Nephron progenitor cell (in vitro differentiated cells): ENCODE measurements at regions not wholly inside any gene's neighbourhood (a gene's known extent, or its start where the extent isn't known, plus 50 kb on each side); places are given as distances from the start of the nearest gene placed in this dataset.

Source experiments
- DNase-seq: peaks from one replicate; pipeline ENCODE4 v3.0.0; 2021
- H3K27ac Mint-ChIP-seq: 2 replicates; pipeline ENCODE4 v1.8.0; 2021; ENCODE audit warnings: mild to moderate bottlenecking, moderate library complexity, mixed read lengths
- H3K27me3 Mint-ChIP-seq: 2 replicates; pipeline ENCODE4 v1.8.0; 2021; ENCODE audit warnings: mild to moderate bottlenecking, low read depth, mixed read lengths; ENCODE audit not compliant: poor library complexity
- H3K36me3 Mint-ChIP-seq: 2 replicates; pipeline ENCODE4 v1.8.0; 2021; ENCODE audit warnings: low read depth, mixed read lengths
- H3K4me1 Mint-ChIP-seq: 2 replicates; pipeline ENCODE4 v1.8.0; 2021; ENCODE audit warnings: mixed read lengths
- H3K4me3 Mint-ChIP-seq: 2 replicates; pipeline ENCODE4 v1.8.0; 2021; ENCODE audit warnings: mild to moderate bottlenecking, moderate library complexity, mixed read lengths
- H3K9me3 Mint-ChIP-seq: 2 replicates; pipeline ENCODE4 v1.8.0; 2021; ENCODE audit warnings: mild to moderate bottlenecking, moderate library complexity, mixed read lengths
- TF ChIP-seq, protein P1 (sequence below): fragments of 200-600 bp; sonication (generic); IDR thresholded peaks from 2 replicates; pipeline ENCODE4 v1.5.0; 2021; ENCODE audit warnings: antibody characterized with exemption

DNA sequence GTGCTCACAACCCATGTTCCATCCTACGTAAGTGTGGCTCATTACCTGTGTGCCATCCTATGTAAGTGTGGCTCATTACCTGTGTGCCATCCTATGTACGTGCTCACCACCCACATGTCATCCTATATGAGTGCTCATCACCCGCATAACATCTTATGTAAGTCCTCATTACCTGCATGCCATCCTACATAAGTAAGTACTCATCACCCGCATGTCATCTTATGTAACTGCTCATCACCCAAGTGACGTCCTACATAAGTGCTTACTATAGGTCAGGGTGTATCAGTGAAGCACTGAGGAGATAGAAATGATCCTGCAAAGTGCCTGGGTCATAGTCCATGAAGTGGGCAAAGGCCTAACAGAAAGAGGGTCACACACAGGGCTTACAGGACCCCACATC, 93.1 kb downstream of the AXIN2 start:
- H3K27me3 Mint-ChIP-seq = peaks cover 8% of the 10 kb centered on the region
- H3K36me3 Mint-ChIP-seq = no peaks in the 10 kb centered on the region
- peaks cover 70% of the 10 kb centered on the region for H3K4me1 Mint-ChIP-seq
- TF ChIP-seq, protein P1, sequence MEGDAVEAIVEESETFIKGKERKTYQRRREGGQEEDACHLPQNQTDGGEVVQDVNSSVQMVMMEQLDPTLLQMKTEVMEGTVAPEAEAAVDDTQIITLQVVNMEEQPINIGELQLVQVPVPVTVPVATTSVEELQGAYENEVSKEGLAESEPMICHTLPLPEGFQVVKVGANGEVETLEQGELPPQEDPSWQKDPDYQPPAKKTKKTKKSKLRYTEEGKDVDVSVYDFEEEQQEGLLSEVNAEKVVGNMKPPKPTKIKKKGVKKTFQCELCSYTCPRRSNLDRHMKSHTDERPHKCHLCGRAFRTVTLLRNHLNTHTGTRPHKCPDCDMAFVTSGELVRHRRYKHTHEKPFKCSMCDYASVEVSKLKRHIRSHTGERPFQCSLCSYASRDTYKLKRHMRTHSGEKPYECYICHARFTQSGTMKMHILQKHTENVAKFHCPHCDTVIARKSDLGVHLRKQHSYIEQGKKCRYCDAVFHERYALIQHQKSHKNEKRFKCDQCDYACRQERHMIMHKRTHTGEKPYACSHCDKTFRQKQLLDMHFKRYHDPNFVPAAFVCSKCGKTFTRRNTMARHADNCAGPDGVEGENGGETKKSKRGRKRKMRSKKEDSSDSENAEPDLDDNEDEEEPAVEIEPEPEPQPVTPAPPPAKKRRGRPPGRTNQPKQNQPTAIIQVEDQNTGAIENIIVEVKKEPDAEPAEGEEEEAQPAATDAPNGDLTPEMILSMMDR = no peak
- no peaks in the 10 kb centered on the region for H3K9me3 Mint-ChIP-seq
- no peak overlapping the region for H3K4me3 Mint-ChIP-seq
- no peak overlapping the region for H3K27ac Mint-ChIP-seq
- DNase-seq = no peak

DNA sequence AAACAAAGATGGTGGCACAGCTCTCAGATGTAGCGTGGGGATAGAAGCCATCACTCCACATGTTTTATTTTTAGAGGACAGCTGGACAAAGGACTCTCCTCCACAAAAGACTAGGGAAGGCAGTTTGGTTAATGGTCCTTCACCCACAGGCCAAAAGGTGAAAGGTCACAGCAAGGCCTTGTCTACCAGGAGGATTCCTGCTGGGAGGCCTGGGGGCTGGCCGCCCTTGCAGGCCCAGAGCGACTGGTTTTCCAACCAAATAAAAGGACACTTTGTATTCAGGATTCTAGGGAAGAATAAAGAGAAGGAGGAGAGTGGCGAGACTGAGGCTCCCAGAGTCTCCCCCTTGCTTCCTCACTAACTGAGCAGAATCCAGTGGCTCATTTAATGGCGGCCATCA, 94.3 kb downstream of the AXIN2 start:
- peak; percentile 52 for DNase-seq
- Mint-ChIP-seq H3K36me3 (no peaks in the 10 kb centered on the region), H3K9me3 (peaks cover 4% of the 10 kb centered on the region), H3K4me3 (no peak overlapping the region), H3K4me1 (peaks cover 59% of the 10 kb centered on the region), H3K27ac (peak overlapping the region; percentile 82), H3K27me3 (peaks cover 8% of the 10 kb centered on the region)
- TF ChIP-seq, protein P1 = no peak

DNA sequence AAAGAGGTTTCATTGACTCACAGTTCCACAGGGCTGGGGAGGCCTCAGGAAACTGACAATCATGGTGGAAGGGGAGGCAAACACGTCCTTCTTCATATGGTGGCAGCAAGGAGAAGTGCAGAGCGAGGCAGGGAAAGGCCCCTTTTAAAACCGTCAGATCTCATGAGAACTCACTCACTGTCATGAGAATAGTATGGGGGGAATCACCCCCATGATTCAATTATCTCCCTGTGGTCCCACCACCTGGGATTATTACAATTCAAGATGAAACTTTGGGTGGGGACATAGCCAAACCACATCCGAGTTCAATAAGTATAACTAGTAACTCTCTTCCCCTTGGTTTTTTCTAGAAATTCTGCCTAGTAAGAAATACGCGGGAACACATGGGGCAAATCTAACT, 94.9 kb downstream of the AXIN2 start:
- no peak for DNase-seq
- Mint-ChIP-seq H3K36me3 (no peaks in the 10 kb centered on the region), H3K27me3 (peaks cover 4% of the 10 kb centered on the region), H3K9me3 (peaks cover 4% of the 10 kb centered on the region), H3K4me1 (peaks cover 54% of the 10 kb centered on the region), H3K4me3 (no peak overlapping the region), H3K27ac (no peak overlapping the region)
- TF ChIP-seq, protein P1 = no peak

DNA sequence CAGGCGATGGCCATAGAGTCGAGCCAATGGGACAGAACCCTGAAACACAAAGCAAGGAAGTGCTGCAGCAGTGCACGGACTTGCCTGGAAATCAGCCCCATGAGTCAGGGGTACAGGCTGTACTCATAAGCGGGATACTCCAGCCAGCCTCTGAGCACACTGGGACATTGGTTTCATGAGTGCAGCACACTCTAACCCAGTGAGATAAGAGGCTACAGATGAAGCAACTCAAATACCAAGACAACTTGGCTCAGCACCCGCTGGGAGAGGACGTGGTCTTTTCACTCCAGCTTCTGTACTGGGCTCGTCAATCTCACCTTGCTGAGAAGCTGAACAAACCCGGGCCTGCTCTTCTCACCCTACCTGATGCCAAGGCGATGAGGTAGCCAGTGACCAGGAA, 98.2 kb downstream of the AXIN2 start:
- Mint-ChIP-seq H3K36me3 (no peaks in the 10 kb centered on the region), H3K9me3 (peaks cover 4% of the 10 kb centered on the region), H3K4me3 (no peak overlapping the region), H3K4me1 (peaks cover 40% of the 10 kb centered on the region), H3K27ac (no peak overlapping the region), H3K27me3 (peaks cover 4% of the 10 kb centered on the region)
- TF ChIP-seq, protein P1 = no peak
- no peak for DNase-seq

DNA sequence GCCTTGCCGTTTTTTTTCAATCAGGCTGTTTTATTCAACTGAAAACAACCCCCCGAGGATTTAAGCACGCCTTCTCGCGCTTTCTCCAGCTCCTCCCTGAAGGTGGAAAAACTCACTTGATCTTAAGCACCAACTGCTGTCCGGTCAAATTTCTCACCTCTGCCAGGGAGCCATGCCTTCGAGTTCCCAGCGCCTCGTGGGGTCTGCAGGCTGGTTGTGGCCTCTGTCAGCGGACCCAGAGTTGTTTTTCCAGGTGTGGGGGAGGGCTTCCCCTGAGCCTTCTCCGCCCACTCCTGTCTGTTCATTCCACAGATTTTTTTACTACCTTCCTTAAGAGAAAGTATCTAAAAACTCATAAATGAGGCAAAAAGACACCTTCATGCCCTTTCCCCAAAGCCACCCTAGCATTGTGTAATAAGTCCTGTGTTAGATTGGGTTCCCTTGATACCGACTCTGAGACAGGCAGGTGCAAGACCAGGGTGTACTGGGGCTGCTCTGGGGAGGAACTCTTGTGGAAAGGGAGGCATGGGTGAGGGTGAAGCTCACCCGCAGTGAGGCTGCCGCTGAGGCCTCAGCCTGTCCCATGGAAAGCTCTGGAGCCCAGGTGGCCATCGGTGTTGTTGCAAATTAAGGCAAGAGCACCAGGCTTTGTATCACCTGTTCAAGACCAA, 101.6 kb downstream of the AXIN2 start:
- Mint-ChIP-seq H3K27ac (no peak overlapping the region), H3K36me3 (no peaks in the 10 kb centered on the region), H3K27me3 (peaks cover 4% of the 10 kb centered on the region), H3K4me1 (peaks cover 53% of the 10 kb centered on the region), H3K9me3 (peaks cover 4% of the 10 kb centered on the region), H3K4me3 (no peak overlapping the region)
- DNase-seq = no peak
- TF ChIP-seq, protein P1 = no peak

DNA sequence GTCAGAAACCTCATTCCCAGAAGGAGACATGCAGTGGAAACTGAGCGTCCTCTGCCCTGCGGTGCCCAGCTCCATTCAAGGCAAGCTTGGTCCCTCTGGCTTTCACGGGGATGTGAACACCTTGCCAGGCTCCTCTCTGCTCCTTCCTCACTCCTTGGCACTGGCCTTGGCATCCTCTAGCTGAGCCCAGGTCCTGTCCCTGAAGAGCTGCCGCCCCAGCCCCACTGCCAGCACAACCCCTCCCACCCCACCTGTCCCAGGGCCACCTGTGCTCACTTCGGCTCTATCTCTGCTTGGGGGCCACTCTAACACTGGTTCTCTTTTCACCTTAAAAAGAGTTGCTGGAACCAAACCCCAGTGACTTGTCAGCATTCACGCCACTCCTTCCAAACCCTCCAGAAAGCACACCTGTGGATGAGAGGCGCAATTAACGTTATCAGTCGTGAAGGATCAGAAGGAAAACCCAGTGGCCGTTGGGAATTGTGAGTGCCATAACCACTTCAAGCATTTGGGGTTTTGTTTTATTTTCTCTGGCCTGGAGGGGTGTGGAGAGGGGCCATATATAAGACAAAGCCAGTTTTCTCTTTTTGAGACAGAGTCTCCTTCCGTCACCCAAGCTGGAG, 103.7 kb downstream of the AXIN2 start:
- Mint-ChIP-seq H3K27ac (no peak overlapping the region), H3K4me3 (no peak overlapping the region)

More for the DNA sequence above, 103.7 kb downstream of the AXIN2 start:
- H3K4me1 Mint-ChIP-seq = peaks cover 53% of the 10 kb centered on the region
- DNase-seq = no peak
- TF ChIP-seq, protein P1 = no peak
- peaks cover 3% of the 10 kb centered on the region for H3K9me3 Mint-ChIP-seq
- H3K27me3 Mint-ChIP-seq = peaks cover 4% of the 10 kb centered on the region
- no peaks in the 10 kb centered on the region for H3K36me3 Mint-ChIP-seq
